Fibroblast of pulmonary artery (primary cell): ENCODE measurements at regions not wholly inside any gene's neighbourhood (a gene's known extent, or its start where the extent isn't known, plus 50 kb on each side); places are given as distances from the start of the nearest gene placed in this dataset.

ENCODE experiments used
- DNase-seq: peaks from one replicate; pipeline ENCODE4 v3.0.0-alpha.2; 2010; ENCODE audit warnings: low read depth
- H3K4me3 ChIP-seq: replicated peaks from 2 replicates; pipeline ENCODE4 v1.5.1; 2011; ENCODE audit warnings: low read depth, mild to moderate bottlenecking, control low read depth, low read length, moderate library complexity
- TF ChIP-seq, protein P1 (sequence below): IDR thresholded peaks from 2 replicates; pipeline ENCODE4 v1.5.1; 2011; ENCODE audit warnings: mild to moderate bottlenecking, control low read depth, low read length, inconsistent platforms; ENCODE audit errors: missing control alignments

DNA sequence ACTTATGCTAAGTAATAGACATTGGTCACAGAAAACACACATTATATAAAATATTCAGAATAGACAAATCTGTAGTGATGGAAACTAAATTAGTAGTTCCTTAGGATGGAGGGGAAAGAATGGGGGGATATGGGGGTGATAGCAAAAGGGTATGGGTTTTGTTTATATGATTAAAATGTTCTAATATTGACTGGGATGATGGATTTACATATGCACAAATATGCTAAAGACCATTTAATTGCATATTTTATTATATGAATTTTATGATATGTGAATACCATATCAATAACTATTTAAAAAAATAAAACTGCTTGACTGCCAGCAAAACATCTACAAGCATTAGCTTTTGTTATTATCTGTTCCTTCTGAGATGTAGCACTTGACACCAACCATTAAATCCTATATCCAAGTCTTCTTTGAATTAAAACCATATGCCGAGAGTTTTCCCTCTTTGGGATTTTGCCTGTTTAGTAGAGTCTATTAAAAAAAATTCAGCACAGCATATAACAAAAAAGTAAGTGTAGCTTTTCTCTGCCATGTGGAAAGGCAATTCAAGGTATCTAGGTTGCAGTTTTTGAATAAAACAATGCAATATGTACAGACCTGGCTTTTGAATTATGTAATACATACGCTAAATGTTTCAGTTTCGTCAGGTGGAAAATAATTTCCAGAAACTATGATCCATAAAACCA is 2584.1 kb upstream of the PCDH20 start:
- no peak for DNase-seq
- H3K4me3 ChIP-seq = no peak overlapping the region
- TF ChIP-seq, protein P1, sequence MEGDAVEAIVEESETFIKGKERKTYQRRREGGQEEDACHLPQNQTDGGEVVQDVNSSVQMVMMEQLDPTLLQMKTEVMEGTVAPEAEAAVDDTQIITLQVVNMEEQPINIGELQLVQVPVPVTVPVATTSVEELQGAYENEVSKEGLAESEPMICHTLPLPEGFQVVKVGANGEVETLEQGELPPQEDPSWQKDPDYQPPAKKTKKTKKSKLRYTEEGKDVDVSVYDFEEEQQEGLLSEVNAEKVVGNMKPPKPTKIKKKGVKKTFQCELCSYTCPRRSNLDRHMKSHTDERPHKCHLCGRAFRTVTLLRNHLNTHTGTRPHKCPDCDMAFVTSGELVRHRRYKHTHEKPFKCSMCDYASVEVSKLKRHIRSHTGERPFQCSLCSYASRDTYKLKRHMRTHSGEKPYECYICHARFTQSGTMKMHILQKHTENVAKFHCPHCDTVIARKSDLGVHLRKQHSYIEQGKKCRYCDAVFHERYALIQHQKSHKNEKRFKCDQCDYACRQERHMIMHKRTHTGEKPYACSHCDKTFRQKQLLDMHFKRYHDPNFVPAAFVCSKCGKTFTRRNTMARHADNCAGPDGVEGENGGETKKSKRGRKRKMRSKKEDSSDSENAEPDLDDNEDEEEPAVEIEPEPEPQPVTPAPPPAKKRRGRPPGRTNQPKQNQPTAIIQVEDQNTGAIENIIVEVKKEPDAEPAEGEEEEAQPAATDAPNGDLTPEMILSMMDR = no peak

DNA sequence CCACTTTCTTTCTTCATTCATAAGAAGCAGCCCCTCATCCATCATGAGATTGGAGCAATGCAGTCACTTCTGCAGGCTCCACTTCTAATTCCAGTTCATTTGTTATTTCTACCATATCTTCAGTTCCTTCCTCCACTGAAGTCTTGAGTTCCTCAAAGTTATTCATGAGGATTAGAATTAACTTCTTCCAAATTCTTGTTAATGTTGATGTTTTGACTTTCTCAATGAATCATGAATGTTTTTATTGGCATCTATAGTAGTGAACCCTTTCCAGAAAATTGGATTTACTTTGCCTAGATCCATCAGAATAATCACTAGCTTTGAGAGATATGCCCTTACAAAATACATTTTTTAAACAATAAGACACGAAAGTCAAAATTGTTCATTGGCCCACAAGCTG is 2567.7 kb upstream of the PCDH20 start:
- DNase-seq = peak; percentile 9
- H3K4me3 ChIP-seq = no peak overlapping the region
- TF ChIP-seq, protein P1 = no peak

DNA sequence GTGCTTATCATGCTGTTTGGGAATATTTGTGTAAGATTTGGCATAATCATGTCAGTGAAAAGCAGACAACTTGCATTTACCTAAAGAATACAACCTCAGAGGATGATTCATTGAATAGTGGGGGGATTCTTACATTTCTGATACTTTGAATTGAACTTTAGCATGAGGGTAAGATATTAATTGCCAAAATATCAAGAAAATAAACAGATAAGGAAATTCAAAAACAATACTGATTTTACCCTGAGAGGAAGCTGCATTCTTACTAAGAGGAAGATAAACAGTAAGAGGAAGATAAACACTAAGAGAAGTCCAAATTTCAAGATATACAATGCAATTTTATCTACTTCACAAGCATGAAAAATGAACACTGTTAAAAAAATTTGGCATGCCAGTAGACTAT is 2564.3 kb upstream of the PCDH20 start:
- TF ChIP-seq, protein P1 = no peak
- H3K4me3 ChIP-seq = no peak overlapping the region
- DNase-seq = peak; percentile 5

DNA sequence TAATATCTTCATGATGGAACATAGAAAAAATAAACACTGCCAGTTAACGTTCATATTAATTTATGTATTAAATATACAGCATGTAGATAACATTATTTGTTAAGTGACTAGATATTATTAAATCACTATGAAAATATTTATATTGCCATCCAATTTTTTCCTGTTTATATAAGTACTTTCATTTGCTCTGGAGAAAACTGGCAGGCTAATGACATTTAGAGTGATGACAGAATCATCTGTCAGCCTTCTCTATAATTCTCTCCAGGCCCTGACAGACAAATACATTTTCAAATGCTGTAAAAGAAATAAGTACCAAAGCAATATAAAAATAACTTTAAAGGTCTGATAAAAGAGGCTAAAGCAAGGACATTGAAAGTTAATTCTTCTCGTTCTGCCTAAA is 2556.7 kb upstream of the PCDH20 start:
- H3K4me3 ChIP-seq = no peak overlapping the region
- TF ChIP-seq, protein P1 = no peak
- no peak for DNase-seq

DNA sequence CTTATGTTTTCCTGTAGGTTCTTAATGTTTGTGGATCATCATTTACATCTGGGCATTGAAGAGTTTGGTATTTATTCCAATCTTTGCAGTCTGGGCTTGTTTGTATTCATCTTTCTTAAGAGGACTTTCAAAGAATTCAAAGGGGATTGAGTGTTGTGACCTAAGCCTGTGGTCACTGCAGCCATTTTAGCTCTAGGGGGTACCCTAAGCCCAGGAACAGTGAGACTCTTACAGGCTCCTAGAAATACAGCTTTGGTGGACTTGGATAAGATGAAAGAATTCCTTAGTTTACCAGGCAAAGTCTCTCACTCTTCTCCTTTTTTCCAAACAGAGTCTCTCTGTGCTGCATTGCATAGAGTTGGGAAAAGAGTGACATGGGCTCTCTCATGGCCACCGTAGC is 2539.0 kb upstream of the PCDH20 start:
- H3K4me3 ChIP-seq = no peak overlapping the region
- TF ChIP-seq, protein P1 = no peak
- DNase-seq = no peak

DNA sequence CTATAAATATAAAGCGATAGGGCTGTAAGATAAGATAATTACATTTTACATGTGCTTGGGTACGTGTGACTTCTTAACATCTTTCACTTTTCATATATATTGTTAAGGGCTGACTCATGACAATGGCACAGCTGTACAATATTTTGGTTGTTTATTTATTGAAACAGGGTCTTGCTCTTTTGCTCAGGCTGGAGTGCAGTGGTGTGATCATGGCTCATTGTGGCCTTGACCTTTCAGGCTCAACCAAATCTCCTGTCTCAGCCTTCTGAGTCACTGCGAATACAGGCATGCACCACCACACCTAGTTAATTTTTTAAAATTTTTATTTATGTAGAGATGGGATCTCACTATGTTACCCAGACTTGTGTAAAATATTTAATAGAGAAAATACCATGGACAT is 2532.4 kb upstream of the PCDH20 start:
- TF ChIP-seq, protein P1 = no peak
- no peak overlapping the region for H3K4me3 ChIP-seq
- no peak for DNase-seq

DNA sequence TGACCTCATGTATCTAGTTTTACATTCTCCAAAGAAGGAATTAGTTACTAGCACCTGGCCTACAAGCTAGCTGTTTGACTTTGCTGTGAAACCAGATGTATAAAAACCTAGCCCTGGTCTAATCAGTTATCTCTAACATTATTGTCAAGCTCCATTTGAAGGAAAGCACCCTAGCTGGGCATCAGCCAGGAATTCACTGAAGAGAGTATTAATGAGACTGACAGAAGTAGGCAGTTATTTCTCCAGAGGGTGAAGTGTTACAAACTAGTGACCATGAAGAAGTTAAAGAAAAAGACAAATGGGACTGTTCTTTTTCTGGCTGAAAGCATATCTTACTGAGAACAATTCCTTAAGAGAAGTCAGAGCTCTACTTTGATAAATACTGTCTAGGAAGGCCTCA is 2529.3 kb upstream of the PCDH20 start:
- no peak for DNase-seq
- no peak overlapping the region for H3K4me3 ChIP-seq
- TF ChIP-seq, protein P1 = no peak
